Panc1 (cell line): ENCODE measurements at regions not wholly inside any gene's neighbourhood (a gene's known extent, or its start where the extent isn't known, plus 50 kb on each side); places are given as distances from the start of the nearest gene placed in this dataset.

Source experiments
- ATAC-seq: fragments of 200-7000 bp; cut with Tn5 transposase; 2 replicates; pipeline ENCODE4 v1.9.1; 2020; ENCODE audit warnings: mild to moderate bottlenecking, moderate library complexity
- BruUV-seq: library from RNA; stranded (reverse); fragments of 400-500 nt; replicated peaks from 2 replicates; lab custom pipeline; 2021; lab: Mats Ljungman, UMichigan
- CTCF ChIA-PET: fragments of 300-600 bp; sonication (Branson Sonifier 250); formaldehyde crosslinking; loops from one replicate; lab custom pipeline; 2022; ENCODE audit warnings: antibody characterized with exemption; lab: Charles Lee
- POLR2A ChIA-PET: fragments of 300-600 bp; sonication (Branson Sonifier 250); formaldehyde crosslinking; loops from one replicate; lab custom pipeline; 2022; ENCODE audit warnings: antibody characterized with exemption; lab: Charles Lee
- DNase-seq: peaks from one replicate; pipeline ENCODE4 v3.0.0-alpha.2; 2010; ENCODE audit warnings: low read depth, low spot score
- H3K27ac ChIP-seq: 2 replicates; pipeline ENCODE4 v1.5.1; 2011; ENCODE audit warnings: mild to moderate bottlenecking, low read length, inconsistent platforms
- H3K27me3 ChIP-seq: fragments of 200-500 bp; sonication (Bioruptor generic); 2 replicates; pipeline ENCODE4 v1.6.0; 2014; ENCODE audit warnings: low read length, inconsistent platforms; ENCODE audit not compliant: control insufficient read depth, insufficient read depth
- H3K36me3 ChIP-seq: fragments of 200-500 bp; sonication (Bioruptor generic); 2 replicates; pipeline ENCODE4 v1.5.1; 2014; ENCODE audit warnings: inconsistent platforms, mild to moderate bottlenecking, low read length, moderate library complexity; ENCODE audit not compliant: control insufficient read depth, insufficient read depth
- H3K4me1 ChIP-seq: 2 replicates; pipeline ENCODE4 v1.5.1; 2011; ENCODE audit warnings: inconsistent platforms, mild to moderate bottlenecking, low read length, moderate library complexity; ENCODE audit not compliant: control insufficient read depth, insufficient read depth
- H3K4me3 ChIP-seq, 2 experiments: 2 replicates each; pipeline ENCODE4 v1.5.1; 2011 to 2012; ENCODE audit warnings: low read depth in 2 of 2, low read length in 2 of 2, mild to moderate bottlenecking in 2 of 2, inconsistent platforms in 1 of 2, moderate library complexity in 1 of 2
- H3K9me3 ChIP-seq: fragments of 200-500 bp; sonication (Bioruptor generic); 2 replicates; pipeline ENCODE4 v1.5.1; 2014; ENCODE audit warnings: low read depth, mild to moderate bottlenecking, inconsistent platforms, low read length, moderate library complexity; ENCODE audit not compliant: control insufficient read depth, insufficient read depth
- POLR2AphosphoS5 ChIP-seq: IDR thresholded peaks from 2 replicates; pipeline ENCODE4 v1.6.1; 2012; ENCODE audit warnings: mild to moderate bottlenecking, low read depth, low read length, moderate library complexity
- SIN3A ChIP-seq: IDR thresholded peaks from 2 replicates; pipeline ENCODE4 v1.6.1; 2012; ENCODE audit warnings: low read depth, mild to moderate bottlenecking, low read length, moderate library complexity, borderline replicate concordance; ENCODE audit not compliant: insufficient read depth
- TCF7L2 ChIP-seq: IDR thresholded peaks from 2 replicates; pipeline ENCODE4 v1.6.1; 2011; ENCODE audit warnings: mild to moderate bottlenecking, low read depth, low read length, inconsistent platforms
- in situ Hi-C: cut with HindIII; loops from 2 replicates; pipeline ENCODE4 v1.10.0; 2016; ENCODE audit warnings: low sequenced_read_pairs, low pct_unique_long_range_greater_than_20kb
- intact Hi-C: fragments of 100-400 bp; cut with micrococcal nuclease; formaldehyde crosslinking; loops from one replicate; pipeline ENCODE4 v1.10.0; 2022; ENCODE audit not compliant: unreplicated experiment
- TF ChIP-seq, protein P1 (sequence below): fragments of 450-650 bp; IDR thresholded peaks from 2 replicates; pipeline ENCODE4 v1.5.1; 2017; ENCODE audit warnings: mild to moderate bottlenecking
- TF ChIP-seq, protein P2 (sequence below), 2 experiments: IDR thresholded peaks; 2 replicates each; pipeline ENCODE4 v1.6.1; 2011 to 2012; ENCODE audit warnings: low read depth in 2 of 2, control low read depth in 1 of 2, low read length in 1 of 2, mild to moderate bottlenecking in 1 of 2, moderate library complexity in 1 of 2; ENCODE audit not compliant: insufficient read depth in 1 of 2

DNA sequence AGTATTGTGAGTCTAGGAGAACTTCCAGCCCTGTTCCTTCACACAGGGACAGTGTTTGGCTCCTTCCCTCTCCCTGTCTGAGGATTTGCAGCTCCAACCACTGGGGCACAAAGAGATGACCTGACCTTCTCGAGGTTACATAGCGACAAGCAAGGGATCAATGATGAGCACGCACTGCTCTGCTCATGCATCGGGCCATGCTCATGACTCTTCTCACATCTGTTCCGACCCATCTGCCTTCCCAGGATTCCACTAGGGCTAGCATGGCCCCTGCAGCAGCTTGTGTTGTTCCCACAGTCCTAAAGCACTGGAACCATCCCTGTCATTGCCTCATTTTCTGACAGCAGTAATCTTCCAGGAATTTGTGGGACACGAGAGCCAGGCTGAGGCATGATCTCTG is 78.8 kb upstream of the ARHGAP28 start:
- ChIA-PET CTCF (no interaction called here), POLR2A (no interaction called here)
- no peaks in the 10 kb centered on the region for H3K27me3 ChIP-seq
- no peaks in the 10 kb centered on the region for H3K9me3 ChIP-seq
- intact Hi-C loops, result no loop called here
- no peak overlapping the region for H3K4me3 ChIP-seq
- DNase-seq (no peak), ATAC-seq (no peak)
- in situ Hi-C loops, result no loop called here
- no peaks in the 10 kb centered on the region for H3K4me1 ChIP-seq
- no peak overlapping the region for H3K27ac ChIP-seq
- H3K36me3 ChIP-seq, result no peaks in the 10 kb centered on the region
- TF ChIP-seq POLR2AphosphoS5 (no peak), SIN3A (no peak), TCF7L2 (no peak)
- TF ChIP-seq, protein P1, sequence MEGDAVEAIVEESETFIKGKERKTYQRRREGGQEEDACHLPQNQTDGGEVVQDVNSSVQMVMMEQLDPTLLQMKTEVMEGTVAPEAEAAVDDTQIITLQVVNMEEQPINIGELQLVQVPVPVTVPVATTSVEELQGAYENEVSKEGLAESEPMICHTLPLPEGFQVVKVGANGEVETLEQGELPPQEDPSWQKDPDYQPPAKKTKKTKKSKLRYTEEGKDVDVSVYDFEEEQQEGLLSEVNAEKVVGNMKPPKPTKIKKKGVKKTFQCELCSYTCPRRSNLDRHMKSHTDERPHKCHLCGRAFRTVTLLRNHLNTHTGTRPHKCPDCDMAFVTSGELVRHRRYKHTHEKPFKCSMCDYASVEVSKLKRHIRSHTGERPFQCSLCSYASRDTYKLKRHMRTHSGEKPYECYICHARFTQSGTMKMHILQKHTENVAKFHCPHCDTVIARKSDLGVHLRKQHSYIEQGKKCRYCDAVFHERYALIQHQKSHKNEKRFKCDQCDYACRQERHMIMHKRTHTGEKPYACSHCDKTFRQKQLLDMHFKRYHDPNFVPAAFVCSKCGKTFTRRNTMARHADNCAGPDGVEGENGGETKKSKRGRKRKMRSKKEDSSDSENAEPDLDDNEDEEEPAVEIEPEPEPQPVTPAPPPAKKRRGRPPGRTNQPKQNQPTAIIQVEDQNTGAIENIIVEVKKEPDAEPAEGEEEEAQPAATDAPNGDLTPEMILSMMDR, result no peak
- TF ChIP-seq, protein P2, sequence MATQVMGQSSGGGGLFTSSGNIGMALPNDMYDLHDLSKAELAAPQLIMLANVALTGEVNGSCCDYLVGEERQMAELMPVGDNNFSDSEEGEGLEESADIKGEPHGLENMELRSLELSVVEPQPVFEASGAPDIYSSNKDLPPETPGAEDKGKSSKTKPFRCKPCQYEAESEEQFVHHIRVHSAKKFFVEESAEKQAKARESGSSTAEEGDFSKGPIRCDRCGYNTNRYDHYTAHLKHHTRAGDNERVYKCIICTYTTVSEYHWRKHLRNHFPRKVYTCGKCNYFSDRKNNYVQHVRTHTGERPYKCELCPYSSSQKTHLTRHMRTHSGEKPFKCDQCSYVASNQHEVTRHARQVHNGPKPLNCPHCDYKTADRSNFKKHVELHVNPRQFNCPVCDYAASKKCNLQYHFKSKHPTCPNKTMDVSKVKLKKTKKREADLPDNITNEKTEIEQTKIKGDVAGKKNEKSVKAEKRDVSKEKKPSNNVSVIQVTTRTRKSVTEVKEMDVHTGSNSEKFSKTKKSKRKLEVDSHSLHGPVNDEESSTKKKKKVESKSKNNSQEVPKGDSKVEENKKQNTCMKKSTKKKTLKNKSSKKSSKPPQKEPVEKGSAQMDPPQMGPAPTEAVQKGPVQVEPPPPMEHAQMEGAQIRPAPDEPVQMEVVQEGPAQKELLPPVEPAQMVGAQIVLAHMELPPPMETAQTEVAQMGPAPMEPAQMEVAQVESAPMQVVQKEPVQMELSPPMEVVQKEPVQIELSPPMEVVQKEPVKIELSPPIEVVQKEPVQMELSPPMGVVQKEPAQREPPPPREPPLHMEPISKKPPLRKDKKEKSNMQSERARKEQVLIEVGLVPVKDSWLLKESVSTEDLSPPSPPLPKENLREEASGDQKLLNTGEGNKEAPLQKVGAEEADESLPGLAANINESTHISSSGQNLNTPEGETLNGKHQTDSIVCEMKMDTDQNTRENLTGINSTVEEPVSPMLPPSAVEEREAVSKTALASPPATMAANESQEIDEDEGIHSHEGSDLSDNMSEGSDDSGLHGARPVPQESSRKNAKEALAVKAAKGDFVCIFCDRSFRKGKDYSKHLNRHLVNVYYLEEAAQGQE (IDR thresholded peaks at IDR 0.05; ENCODE audit: insufficient read depth in 1 of 2, low read depth in 2 of 2, low read length in 1 of 2), result no peak
- BruUV-seq, result no TSS peak

DNA sequence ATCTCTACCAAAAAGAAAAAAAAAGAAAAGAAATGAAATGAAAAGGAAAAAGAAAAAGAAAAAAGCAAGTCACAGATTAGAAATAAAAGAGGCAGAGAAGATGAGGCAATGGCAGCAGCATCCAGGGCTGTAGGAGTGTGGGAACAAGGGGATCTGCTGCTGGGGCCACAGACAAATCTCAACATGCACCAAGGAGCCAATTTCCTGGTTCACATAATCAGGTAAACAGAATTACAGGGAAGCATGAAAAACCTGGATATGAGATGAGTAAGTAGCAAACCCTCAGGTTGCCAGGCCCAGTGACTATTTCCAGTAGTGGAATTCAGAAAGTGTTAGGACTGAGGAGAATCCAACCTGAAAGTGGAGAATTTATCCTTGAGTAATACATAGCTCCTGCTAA is 77.4 kb upstream of the ARHGAP28 start:
- ChIA-PET CTCF (interaction anchor here (0.7 kb wide), 1 partner anchor 170 kb away, joined by 3 read pairs; no protein-coding TSS in a partner anchor), POLR2A (no interaction called here)
- intact Hi-C loops (no loop called here), in situ Hi-C loops (no loop called here)
- no peak for TF ChIP-seq POLR2AphosphoS5
- TF ChIP-seq, protein P1, result no peak
- TF ChIP-seq TCF7L2, result no peak
- TF ChIP-seq, protein P2 (IDR thresholded peaks at IDR 0.05; ENCODE audit: insufficient read depth in 1 of 2, low read depth in 2 of 2, low read length in 1 of 2), result no peak
- TF ChIP-seq SIN3A, result no peak
- no peak for DNase-seq
- Histone ChIP-seq H3K4me3 (no peak overlapping the region), H3K27me3 (no peaks in the 10 kb centered on the region), H3K27ac (no peak overlapping the region), H3K4me1 (no peaks in the 10 kb centered on the region), H3K36me3 (no peaks in the 10 kb centered on the region), H3K9me3 (no peaks in the 10 kb centered on the region)
- no TSS peak for BruUV-seq
- ATAC-seq, result no peak
